Endothelial cell of umbilical vein (primary cell): ENCODE measurements at regions not wholly inside any gene's neighbourhood (a gene's known extent, or its start where the extent isn't known, plus 50 kb on each side); places are given as distances from the start of the nearest gene placed in this dataset.

Source experiments
- BruUV-seq: library from RNA; stranded (reverse); fragments of 400-500 nt; replicated peaks from 2 replicates; lab custom pipeline; 2021; lab: Mats Ljungman, UMichigan
- CTCF ChIA-PET: fragments of 300-600, 350-600 bp; sonication (Branson Sonifier 250); formaldehyde crosslinking; loops from one replicate; lab custom pipeline; 2021; ENCODE audit warnings: antibody characterized with exemption, inconsistent platforms; lab: Charles Lee
- POLR2A ChIA-PET: fragments of 300-600, 350-600 bp; sonication (Branson Sonifier 250); formaldehyde crosslinking; loops from one replicate; lab custom pipeline; 2021; ENCODE audit warnings: antibody characterized with exemption, inconsistent platforms; lab: Charles Lee
- DNase-seq: peaks from one replicate; pipeline ENCODE4 v3.0.0-alpha.2; 2011; ENCODE audit warnings: low read depth, low spot score
- FAIRE-seq: peaks from 2 replicates; lab custom pipeline; 2011; peaks lifted over from hg19 to GRCh38; lab: Jason Lieb, UNC
- H2AFZ ChIP-seq: 2 replicates; pipeline ENCODE4 v1.6.0; 2012; ENCODE audit warnings: low read depth, low read length, control low read depth, inconsistent platforms
- H3K27ac ChIP-seq: 2 replicates; pipeline ENCODE4 v1.5.1; 2011; ENCODE audit warnings: low read depth, mild to moderate bottlenecking, control low read depth, low read length, moderate library complexity; ENCODE audit not compliant: insufficient read depth
- H3K27me3 ChIP-seq, 2 experiments: 2 replicates each; pipeline versions ENCODE4 v1.6.0 to v1.6.1; 2011; ENCODE audit warnings: low read length in 2 of 2, mixed read lengths in 1 of 2; ENCODE audit not compliant: control insufficient read depth in 2 of 2, insufficient read depth in 2 of 2
- H3K36me3 ChIP-seq, 2 experiments: 2 replicates in 1 of 2; 3 replicates in 1 of 2; pipeline ENCODE4 v1.5.1; 2011; ENCODE audit warnings: low read length in 2 of 2, mild to moderate bottlenecking in 1 of 2, moderate library complexity in 1 of 2; ENCODE audit not compliant: control insufficient read depth in 2 of 2, insufficient read depth in 2 of 2; ENCODE audit errors: extremely low read depth in 1 of 2
- H3K4me1 ChIP-seq: 3 replicates; pipeline ENCODE4 v1.5.1; 2011; ENCODE audit warnings: mild to moderate bottlenecking, low read length; ENCODE audit not compliant: control insufficient read depth, insufficient read depth; ENCODE audit errors: extremely low read depth
- H3K4me2 ChIP-seq: 2 replicates; pipeline ENCODE4 v1.6.1; 2011; ENCODE audit warnings: low read length, control low read depth, mixed read lengths; ENCODE audit not compliant: insufficient read depth
- H3K4me3 ChIP-seq, 3 experiments: fragments of 200-600 bp in 1 of 3; sonication (generic), shearing (Covaris generic) in 1 of 3; replicated peaks in 1 of 3; 2 replicates each; pipeline ENCODE4 v1.5.1; 2011 to 2016; ENCODE audit warnings: control low read depth in 3 of 3, low read length in 3 of 3, mild to moderate bottlenecking in 2 of 3, inconsistent platforms in 1 of 3, low read depth in 1 of 3, moderate library complexity in 1 of 3; ENCODE audit not compliant: insufficient read depth in 1 of 3
- H3K79me2 ChIP-seq: 2 replicates; pipeline ENCODE4 v1.6.0; 2012; ENCODE audit warnings: low read length, inconsistent platforms; ENCODE audit not compliant: control insufficient read depth, insufficient read depth
- H3K9ac ChIP-seq: replicated peaks from 2 replicates; pipeline ENCODE3; 2011; ENCODE audit warnings: low read length, control low read depth; ENCODE audit not compliant: insufficient read depth; ENCODE audit errors: extremely low read depth
- H3K9me1 ChIP-seq: replicated peaks from 3 replicates; pipeline ENCODE4 v1.6.0; 2011; ENCODE audit warnings: mild to moderate bottlenecking, low read length; ENCODE audit not compliant: control insufficient read depth, insufficient read depth; ENCODE audit errors: extremely low read depth
- H3K9me3 ChIP-seq: replicated peaks from 2 replicates; pipeline ENCODE4 v1.5.1; 2012; ENCODE audit warnings: low read length, inconsistent platforms; ENCODE audit not compliant: control insufficient read depth, insufficient read depth
- H4K20me1 ChIP-seq: replicated peaks from 2 replicates; pipeline ENCODE3; 2011; ENCODE audit warnings: mild to moderate bottlenecking, low read length; ENCODE audit not compliant: control insufficient read depth, insufficient read depth; ENCODE audit errors: extremely low read depth
- CTCF ChIP-seq, 2 donors: IDR thresholded peaks; 1 replicate in 1 of 2; 2 replicates in 1 of 2; pipeline ENCODE4 v1.5.1; 2011; ENCODE audit warnings: low read length in 2 of 2, mild to moderate bottlenecking in 2 of 2, moderate library complexity in 2 of 2, control low read depth in 1 of 2, inconsistent platforms in 1 of 2, low read depth in 1 of 2; ENCODE audit not compliant: insufficient read depth in 1 of 2; ENCODE audit errors: extremely low read depth in 1 of 2
- EZH2 ChIP-seq: IDR thresholded peaks from 2 replicates; pipeline ENCODE4 v1.6.1; 2012; ENCODE audit warnings: borderline replicate concordance, low read depth, mild to moderate bottlenecking, moderate library complexity, low read length, inconsistent platforms; ENCODE audit not compliant: severe bottlenecking
- FOS ChIP-seq: IDR thresholded peaks from 2 replicates; pipeline ENCODE4 v1.6.1; 2011; ENCODE audit warnings: mild to moderate bottlenecking, low read length, moderate library complexity, borderline replicate concordance; ENCODE audit not compliant: insufficient read depth
- GATA2 ChIP-seq: IDR thresholded peaks from 2 replicates; pipeline ENCODE4 v1.7.0; 2011; ENCODE audit warnings: low read depth, mild to moderate bottlenecking, moderate library complexity, mixed read lengths, low read length; ENCODE audit not compliant: insufficient read length, insufficient read depth
- JUN ChIP-seq: IDR thresholded peaks from 2 replicates; pipeline ENCODE4 v1.6.1; 2011; ENCODE audit warnings: borderline replicate concordance, low read depth; ENCODE audit not compliant: insufficient read length, insufficient read depth
- MYC ChIP-seq: IDR thresholded peaks from one replicate; pipeline ENCODE4 v1.6.1; 2011; ENCODE audit warnings: mild to moderate bottlenecking, low read depth, low read length
- POLR2A ChIP-seq: IDR thresholded peaks from 2 replicates; pipeline ENCODE4 v1.6.1; 2012; ENCODE audit warnings: low read depth, mild to moderate bottlenecking, control low read depth, low read length
- POLR2AphosphoS5 ChIP-seq: IDR thresholded peaks from 2 replicates; pipeline ENCODE4 v1.6.1; 2012; ENCODE audit warnings: low read depth, mild to moderate bottlenecking, control low read depth, low read length, moderate library complexity; ENCODE audit not compliant: insufficient read depth
- dilution Hi-C: fragments of 300-500 bp; cut with MboI; formaldehyde crosslinking; loops from one replicate; pipeline ENCODE4 v1.15.0; 2019; ENCODE audit warnings: low sequenced_read_pairs; ENCODE audit not compliant: extremely low pct_ligation_motif_present
- intact Hi-C: fragments of 100-400 bp; cut with micrococcal nuclease; formaldehyde crosslinking; loops from one replicate; pipeline ENCODE4 v1.10.0; 2022
- TF ChIP-seq, protein P1 (sequence below): IDR thresholded peaks from 2 replicates; pipeline ENCODE4 v1.6.1; 2011; ENCODE audit not compliant: insufficient read depth, insufficient read length

DNA sequence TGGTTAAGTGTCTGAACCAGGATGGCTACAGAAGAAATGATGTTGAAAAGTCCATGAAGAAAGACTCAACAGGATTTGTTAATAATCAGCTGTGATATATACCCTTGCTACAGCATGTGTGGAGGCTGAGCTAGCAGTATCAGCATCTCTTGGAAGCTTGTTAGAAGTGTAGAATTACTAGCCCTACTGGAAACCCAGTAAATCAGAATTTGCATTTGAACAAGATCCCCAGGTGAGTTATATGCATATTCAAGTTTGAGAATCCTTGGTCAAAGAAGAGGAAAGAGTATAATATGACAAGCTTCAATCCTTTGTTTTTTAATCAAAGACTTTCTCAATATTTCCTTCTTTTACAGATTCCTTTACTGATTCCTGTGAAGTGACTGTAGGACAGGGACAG lies 109.0 kb upstream of the KCNJ3 start:
- no peak overlapping the region for H3K9ac ChIP-seq
- H3K27ac ChIP-seq, result no peak overlapping the region
- no peaks in the 10 kb centered on the region for H3K79me2 ChIP-seq
- BruUV-seq, result no TSS peak
- intact Hi-C loops (no loop called here), dilution Hi-C loops (no loop called here)
- H4K20me1 ChIP-seq, result no peaks in the 10 kb centered on the region
- H3K9me1 ChIP-seq, result no peaks in the 10 kb centered on the region
- POLR2A ChIA-PET, result no interaction called here
- H3K4me3 ChIP-seq, result no peak overlapping the region
- no peak for TF ChIP-seq GATA2
- no peak for TF ChIP-seq JUN
- TF ChIP-seq, protein P1, sequence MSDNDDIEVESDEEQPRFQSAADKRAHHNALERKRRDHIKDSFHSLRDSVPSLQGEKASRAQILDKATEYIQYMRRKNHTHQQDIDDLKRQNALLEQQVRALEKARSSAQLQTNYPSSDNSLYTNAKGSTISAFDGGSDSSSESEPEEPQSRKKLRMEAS, result no peak
- no peak for TF ChIP-seq EZH2
- no peak for TF ChIP-seq MYC
- TF ChIP-seq CTCF (IDR thresholded peaks at IDR 0.05; ENCODE audit: extremely low read depth in 1 of 2, insufficient read depth in 1 of 2, low read depth in 1 of 2, low read length in 2 of 2), result no peak
- TF ChIP-seq POLR2A, result no peak
- no peak for TF ChIP-seq POLR2AphosphoS5
- TF ChIP-seq FOS, result no peak
- DNase-seq (no peak), FAIRE-seq (no peak)
- no peaks in the 10 kb centered on the region for H3K9me3 ChIP-seq
- no peaks in the 10 kb centered on the region for H3K36me3 ChIP-seq
- H2AFZ ChIP-seq, result no peak overlapping the region
- H3K27me3 ChIP-seq, result no peaks in the 10 kb centered on the region
- no peaks in the 10 kb centered on the region for H3K4me1 ChIP-seq
- CTCF ChIA-PET, result interaction anchor here (1.1 kb wide), 1 partner anchor 10 kb away, joined by 3 read pairs; no protein-coding TSS in a partner anchor
- no peak overlapping the region for H3K4me2 ChIP-seq
